ENCODE measurements at regions not wholly inside any gene's neighbourhood (a gene's known extent, or its start where the extent isn't known, plus 50 kb on each side); places are given as distances from the start of the nearest gene placed in this dataset.
"Not testable (repeated sequence)": the region's sequence is repeated elsewhere in the genome, so short reads cannot be mapped to it uniquely, and the experiment has no call there.

DNA sequence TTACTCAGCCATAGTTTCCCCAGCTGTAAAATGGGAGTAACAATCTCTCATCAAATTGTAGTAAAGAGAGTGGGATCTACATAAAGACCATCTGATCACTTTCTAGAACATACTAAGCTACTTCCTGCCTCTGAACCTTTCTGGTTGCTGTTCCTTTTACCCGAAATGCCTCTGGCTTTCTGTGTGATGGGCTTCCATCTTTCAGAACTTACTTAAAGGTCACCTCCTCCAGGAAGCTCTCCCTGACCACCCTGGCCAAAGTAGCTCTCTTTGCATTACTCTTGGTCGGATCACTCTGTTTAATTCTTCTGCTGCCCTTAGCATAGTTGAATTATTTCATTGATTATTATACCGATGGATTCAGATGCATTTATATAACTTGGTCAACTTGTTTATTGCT is 171.0 kb downstream of the BMP7 start:
- DNase-seq = no peak

DNA sequence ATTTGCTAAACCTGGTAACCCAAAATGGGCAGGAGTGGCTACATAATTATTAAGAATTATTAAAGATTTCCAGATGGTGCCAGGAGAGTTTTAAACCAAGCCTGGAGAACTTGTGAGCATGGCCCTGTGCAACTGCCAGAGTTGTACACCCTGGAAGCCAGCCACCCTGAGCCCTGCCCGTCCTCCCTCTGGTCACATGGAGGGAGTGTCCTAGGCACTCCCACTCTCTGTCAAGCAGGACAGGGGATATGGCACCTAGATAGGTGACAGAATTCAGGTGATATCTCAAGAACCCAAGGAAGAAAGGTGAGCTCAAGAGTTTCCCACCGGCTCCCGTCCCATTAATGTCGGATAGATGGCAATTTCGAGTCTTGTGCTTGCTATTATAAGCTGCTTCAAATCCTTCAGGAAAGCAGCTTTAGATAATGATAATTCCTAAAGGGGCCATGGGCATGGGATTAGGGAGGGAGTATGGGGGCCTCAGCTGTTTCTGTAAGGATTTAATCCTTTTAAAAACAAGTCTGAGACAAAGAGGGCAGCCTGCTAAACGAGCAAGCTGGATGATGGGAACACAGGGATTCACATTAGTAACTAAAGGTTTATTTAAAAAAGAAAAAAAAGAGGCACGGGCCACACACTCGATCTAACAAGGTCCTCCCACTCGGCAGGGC is 169.1 kb downstream of the BMP7 start:
- peak in 2 of 56 donors; percentile 8 to 24 for DNase-seq

DNA sequence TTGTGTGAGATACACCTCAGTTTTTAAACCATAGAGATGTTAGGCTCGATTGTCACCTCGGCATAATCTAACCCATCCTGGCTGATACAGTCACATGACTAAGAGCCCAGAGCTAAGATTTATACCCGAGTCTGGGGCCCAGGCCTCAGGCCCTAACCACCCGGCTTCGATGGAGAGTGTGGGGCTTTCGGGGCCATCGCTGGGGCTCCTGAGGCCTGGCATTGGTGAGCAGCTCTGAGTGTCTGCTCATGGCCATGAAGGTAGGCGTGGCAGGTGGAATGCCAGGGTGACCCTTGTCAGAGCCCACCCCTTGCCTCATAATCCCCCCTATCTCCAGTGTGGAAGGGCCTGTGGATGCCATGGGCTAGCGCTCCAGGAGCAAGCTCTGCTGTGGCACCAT is 164.3 kb downstream of the BMP7 start:
- DNase-seq = no peak

DNA sequence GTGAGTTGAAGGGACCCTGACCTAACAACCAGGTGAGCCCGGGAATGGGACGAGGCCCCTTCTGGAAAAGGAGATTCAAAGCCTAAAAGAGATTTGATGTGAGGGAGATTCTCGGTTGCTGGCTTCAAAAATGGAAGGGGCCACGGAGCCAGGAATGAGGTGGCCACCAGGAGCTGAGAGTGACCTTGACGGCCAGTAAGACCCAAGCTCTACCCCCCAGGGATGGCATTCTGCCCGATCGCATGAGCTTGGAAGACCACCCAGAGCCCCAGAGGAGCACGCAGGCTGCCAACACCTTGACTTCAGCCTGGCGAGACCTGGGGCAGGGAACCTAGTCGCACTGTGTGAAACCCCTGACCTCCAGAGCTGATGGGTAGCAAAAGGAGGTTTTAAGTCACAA is 163.9 kb downstream of the BMP7 start:
- DNase-seq = peak in 1 of 56 donors; percentile 17

DNA sequence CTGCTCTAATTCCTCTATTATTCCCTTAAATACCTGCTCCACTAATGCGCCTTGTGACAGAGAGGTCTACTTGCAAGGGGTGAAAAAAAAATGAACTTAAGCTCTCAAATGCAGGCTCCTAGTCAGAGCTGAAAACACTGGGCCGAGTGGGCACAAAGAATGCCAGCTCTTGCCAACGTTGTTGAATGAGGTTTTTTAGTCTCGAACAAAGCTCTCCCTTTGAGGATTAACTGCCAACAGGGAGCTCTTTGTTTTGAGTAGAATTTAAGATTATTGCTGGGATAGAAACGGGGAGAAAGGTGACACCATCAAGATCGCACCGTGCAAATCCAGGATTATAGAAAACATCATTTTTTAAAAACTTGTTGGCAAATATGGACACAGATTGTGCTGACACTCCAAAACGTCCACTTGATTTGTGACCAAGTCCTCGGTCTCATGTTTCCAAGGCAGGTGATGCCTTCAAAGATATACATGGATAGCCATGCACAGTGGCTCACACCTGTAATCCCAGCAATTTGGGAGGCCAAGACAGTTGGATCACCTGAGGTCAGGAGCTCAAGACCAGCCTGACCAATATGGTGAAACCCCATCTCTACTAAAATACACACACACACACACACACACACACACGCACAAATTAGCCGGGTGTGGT is 163.2 kb downstream of the BMP7 start:
- DNase-seq = peak in 48 of 56 donors; percentile 11 to 90 (median 60)

DNA sequence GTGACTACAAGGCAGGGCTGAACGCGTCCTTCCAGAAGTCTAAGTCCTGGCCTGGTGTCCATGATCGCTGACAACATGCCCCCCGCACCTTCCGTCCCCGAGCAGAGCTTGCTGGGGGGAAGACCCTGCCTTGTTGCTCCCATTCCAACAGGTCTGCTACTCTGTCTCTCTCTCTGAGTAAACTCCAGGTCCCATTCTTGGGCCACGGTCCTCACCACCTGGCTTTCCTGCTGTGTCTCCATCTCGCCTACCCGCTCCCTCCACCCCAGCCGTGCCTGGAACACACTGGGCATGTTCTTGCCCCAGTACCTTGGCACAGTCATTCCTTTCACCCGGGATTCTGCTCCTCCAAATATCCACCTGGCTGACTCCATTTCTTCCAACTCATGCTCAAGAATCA is 162.3 kb downstream of the BMP7 start:
- DNase-seq = no peak

DNA sequence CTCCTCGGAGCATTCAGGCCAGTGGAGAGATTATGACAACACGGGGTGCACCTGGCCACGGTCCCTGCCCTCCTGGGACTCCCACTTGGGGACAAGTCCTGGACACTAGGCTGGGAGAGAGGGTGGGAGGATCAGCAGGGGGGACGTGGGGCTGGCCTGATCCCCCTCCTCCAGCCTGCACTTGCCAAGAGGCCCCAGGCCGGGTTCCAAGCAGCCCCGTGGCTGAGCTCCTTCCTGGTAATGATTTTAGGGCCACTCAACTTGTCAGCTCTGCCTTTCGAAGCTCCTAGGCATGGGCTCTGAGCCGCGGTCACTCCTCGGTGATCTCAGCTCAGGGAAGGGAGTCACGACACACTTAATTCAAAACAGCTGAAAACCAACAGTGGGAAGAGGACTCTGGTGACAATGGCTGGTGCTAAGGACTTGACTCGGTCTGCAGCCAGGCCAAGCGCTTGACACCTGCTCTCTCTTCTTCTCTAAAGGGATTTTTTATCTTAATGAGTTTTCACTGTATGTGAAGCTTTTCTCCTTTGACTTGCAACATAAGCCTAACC is 161.7 kb downstream of the BMP7 start:
- DNase-seq = peak in 14 of 56 donors; percentile 15 to 40 (median 24)

DNA sequence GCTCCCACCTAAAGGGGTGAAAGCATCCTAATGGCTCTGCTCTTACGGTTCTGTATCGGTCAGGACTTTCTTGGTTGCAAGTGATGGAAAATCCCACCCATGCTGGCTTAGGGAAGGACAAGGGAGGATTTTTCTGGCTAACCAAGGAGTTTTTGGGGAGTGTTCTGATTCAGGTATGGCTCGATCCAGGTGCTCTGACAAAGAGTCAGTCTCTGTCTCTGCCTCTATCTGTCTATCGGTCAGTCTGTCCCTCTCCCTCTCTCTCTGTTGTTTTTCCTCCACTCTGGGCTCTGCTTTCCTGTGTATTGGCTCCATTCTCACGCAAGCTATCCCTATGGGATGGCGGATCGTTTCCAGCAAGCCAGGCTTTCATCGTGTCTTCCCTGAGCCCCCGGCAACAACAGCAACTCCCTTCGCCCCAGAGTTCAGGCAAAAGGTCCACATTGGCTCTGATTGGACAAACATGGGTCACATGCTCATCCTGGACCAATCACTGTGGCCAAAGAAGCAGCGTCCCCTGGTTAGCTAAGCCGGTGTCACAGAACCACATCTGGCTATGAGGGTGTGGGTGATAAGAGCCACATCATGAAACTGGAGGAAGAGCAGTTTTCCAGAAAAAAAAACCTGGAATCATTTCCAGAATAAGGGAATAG is 160.3 kb downstream of the BMP7 start:
- DNase-seq = no peak

DNA sequence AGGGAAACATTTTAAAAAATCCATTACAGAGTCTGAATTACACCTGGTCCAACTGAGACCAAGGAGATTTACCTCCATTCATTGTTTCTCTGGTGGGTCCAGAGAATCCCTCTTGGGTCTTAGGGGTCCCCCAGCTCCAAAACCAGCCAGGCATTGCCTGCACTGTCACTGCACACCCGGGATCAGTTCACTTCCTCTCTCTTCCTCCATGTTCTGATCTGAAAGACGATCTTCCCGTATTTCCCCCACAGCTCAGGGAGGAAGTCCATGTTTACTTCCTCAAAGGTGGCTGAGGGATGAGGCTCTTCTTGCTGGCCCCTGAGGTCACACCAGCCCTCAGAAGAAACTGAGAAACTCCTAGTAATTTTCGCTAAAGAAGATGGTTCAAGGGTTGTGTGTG is 159.7 kb downstream of the BMP7 start:
- DNase-seq = no peak

DNA sequence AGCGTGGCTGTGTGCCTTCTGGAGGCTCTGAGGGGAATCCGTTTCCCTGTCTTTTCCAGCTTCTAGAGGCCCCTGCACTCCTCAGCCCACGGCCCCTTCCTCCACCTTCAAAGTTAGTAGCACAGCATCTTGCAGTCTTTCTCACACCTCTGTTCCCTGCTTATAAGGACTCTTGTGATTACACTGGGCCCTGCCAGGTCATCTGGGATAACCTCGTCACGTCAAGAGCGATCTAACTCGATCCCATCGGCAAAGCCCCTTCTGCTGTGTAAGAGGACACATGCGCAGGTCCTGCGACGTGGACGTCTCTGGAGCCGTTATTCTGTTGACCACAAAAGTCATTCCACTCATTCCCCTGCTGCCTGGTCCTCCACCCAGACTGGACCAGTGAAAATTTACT is 159.2 kb downstream of the BMP7 start:
- DNase-seq = no peak

DNA sequence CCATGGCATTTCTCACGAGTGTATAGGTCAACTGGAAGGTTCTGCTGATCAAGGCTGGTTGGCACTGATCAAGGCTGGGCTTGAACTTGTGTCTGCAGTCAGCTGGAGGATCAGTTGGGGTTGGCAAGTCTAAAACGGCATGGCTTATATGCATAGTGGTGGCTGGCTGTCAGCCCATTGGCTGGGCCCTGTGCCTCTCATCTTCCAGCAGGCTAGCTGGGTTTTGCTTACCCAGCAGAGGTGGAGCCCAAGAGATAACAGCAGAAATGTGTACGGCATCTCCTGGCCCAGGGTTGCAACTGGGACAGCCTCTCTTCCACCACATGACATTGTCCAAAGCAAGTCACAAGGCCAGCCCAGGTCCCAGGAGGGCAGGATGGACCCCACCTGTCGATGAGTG is 158.2 kb downstream of the BMP7 start:
- no peak for DNase-seq

DNA sequence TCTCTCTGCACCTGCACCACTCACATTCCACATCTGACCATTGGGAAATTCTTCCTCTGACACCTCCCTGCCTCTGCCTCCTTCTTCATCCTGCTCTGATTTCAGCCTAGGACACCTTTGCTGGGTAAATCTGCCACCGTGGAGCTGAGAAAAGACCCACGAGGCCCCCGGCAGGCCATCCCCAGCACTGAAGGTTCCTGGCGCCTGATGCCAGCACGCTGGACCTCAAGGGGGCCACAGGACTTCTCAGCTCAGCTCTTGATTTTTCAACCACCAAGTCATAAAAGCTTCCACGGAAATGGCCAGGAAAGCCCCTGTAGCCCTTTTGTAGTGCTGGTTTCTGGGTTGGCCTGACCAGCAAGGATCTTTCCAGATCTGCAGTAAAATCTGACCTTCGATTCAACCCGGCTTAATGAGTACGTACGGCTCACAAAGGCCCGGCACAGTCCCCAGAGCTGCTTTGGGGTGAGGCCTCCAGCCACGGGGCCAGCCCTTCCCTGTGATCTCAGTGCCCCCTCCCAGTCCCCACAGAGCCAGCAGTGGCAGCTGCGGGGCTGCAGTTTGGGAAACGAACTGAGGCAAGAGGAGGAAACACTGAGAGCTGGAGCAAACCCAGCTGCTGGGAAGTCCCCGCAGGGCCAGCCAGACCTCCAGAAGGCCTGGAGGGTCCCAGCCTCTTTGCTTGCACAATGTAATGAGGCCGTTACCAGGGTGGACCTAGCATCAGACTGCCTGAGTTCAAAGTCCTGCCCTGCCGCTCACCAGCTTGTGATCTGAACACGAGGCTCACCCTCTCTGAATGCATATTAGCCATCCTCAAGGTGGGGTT is 157.5 kb downstream of the BMP7 start:
- peak in 8 of 56 donors; percentile 4 to 26 (median 16) for DNase-seq

DNA sequence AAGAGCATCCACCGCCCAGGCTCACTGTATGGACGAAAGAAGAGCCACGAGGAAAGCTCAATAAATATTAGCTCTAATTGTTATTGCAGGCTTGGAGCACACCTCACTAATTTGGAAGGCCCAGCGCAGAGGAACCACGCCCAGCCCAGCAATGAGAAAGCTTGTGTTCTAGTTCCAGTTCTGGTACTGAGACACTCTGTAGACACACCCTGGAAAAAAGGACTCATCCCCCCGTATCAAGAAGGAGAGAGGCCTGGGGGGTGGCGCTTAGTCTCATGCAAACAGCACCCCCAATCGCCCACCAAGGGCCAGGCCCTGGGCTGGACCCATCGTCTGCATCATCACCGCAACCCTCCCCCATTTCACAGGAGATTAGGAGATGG is 156.9 kb downstream of the BMP7 start:
- no peak for DNase-seq

DNA sequence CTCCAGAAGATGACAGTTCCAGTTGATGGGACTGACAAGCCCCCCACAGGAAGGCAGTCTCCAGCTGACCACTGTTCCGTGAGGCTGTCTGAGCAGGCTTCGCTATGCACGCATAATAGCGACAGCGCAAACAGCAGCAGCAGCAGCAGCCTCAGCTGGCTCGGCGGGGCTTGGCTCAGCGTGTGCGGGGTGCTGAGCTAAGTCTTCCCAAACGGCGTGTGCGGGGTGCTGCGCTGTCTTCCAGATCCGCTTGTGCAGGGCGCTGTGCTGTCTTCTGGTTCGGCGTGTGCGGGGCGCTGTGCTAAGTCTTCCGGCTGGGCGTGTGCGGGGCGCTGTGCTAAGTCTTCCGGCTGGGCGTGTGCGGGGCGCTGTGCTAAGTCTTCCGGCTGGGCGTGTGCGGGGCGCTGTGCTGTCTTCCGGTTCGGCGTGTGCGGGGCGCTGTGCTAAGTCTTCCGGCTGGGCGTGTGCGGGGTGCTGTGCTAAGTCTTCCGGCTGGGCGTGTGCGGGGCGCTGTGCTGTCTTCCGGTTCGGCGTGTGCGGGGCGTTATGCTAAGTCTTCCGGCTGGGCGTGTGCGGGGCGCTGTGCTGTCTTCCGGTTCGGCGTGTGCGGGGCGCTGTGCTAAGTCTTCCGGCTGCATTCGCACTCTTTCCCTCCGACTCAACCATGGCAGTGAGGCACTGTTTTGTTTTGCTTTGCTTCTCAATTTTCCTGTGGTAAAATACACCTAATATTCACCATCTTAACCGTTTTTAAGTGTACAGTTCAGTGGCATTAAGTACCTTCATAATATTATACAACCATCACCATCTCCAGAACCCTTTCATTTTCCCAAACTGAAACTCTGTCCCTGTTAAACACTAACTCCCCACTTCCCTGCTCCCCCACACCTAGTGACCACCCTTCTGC is 156.1 kb downstream of the BMP7 start:
- DNase-seq = not testable (repeated sequence)

DNA sequence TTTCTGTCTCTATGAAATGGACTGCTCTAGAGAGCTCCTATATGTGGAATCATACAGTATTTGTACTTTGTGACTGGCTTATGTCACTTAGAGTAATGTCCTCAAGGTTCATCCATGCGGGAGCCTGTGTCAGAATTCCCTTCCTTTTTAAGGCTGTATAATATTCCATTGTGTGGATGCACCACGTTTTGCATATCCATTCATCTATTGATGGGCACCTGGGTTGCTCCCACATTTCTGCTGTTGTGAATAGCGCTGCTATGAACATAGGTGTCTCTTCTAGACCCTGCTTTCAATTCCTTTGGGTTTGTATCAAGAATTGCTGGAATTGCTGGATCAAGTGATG is 155.4 kb downstream of the BMP7 start:
- DNase-seq = no peak

DNA sequence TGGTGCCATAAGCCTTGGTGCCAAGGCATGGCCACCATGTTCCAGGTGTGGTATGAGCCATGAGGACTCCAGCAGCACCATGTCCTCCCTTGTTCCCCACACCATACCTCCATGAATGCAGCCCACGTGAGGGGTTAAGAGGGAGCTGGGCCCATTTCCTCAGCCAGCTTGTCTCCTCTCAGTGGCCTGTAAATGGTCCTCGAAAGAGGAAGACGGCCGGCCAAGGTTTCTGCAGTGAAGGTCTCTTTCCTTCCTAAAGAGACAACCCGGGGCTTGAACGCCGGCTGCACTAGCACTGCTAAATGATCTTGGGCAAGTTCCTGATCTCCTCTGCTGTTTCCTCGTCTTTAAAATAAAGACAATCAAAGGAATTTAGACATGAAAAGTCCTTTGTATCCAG is 154.0 kb downstream of the BMP7 start:
- DNase-seq = no peak

DNA sequence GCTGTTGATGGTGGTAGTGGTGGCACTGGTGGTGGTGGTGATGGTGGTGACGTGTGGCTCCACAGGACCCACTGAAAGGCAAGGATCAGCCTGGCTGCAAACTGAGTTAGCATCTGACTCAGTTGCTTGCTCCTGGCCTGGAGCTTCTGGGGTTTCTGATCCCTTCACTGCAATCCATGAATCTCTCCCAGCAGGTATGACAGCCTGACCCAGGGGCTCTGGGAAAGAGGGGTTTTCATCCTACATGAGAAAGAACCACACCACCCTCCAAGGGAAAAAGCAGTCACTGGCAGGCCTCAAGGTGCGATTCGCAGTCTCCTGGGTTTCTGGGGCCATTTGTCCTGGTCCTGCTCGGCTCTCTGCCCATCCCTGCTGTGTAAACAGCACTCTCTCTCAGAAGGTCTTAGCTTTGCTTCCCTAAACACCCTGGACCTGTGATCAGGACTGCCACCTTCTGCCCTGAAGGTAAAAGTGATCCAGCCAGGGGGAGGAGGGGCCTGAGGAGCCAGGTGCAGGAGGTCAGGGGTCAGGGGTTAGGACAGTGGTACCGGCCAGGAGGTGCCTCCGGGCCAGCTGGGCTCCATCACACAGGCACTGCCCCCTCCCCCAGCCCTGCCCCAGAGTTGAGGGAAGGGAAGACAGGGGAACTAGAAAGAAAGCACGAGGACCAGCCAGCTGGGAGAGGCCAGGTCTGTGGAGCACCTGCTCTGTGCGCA is 152.0 kb downstream of the BMP7 start:
- DNase-seq = no peak

DNA sequence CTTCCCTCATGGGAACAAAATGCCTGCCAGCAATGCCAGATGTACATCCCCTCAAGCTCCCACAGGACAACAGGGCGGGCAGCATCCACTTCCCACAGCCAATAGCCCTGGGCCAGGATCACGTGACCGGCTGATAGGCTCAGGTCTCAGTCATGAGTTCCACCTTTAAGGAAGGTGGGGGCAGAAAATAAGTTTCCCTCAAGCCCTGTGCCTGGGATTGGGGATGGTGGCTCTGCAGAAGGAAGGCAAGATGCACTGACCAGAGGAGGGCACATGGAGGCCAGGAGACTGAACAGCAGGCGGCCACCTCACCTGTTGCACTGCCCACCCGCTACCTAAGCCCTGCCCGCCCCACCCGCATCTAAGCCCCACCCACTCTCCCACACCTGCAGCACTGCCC is 149.1 kb downstream of the BMP7 start:
- DNase-seq = no peak

DNA sequence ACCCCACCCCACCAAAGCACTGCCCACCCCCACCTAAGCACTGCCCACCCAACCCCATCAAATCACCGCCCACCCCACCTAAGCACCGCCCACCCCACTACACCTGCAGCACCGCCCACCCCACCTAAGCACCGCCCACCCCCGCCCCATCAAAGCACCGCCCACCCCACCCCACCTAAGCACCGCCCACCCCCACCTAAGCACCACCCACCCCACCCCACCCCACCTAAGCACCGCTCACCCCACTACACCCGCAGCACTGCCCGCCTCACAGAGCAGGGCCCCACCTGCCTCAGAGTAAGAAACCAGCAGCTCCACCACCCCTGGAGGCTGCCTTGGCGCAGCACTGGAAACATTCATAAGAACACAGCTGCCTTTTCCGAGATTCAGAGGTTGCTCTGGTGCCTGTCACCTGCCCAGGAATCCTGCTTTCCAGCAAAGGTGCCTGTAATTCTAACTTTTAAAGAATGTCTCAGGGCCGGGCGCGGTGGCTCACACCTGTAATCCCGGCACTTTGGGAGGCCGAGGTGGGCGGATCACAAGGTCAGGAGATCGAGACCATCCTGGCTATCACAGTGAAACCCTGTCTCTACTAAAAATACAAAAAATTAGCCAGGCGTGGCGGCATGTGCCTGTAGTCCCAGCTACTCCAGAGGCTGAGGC is 148.2 kb downstream of the BMP7 start:
- no peak for DNase-seq

Data from amygdala (tissue), 56 donors.